ENCODE measurements at regions not wholly inside any gene's neighbourhood (a gene's known extent, or its start where the extent isn't known, plus 50 kb on each side); places are given as distances from the start of the nearest gene placed in this dataset.
A peak's percentile ranks its signal among the peaks of the same experiment; 100 is the strongest.

- no peaks in the 10 kb centered on the region for H3K27me3 ChIP-seq (replicated peaks; ENCODE audit: control insufficient read depth, insufficient read depth, low read length)
- DNase-seq (ENCODE audit: low read depth): peak; percentile 88
- H3K36me3 ChIP-seq (ENCODE audit: control insufficient read depth, insufficient read depth, low read length, severe bottlenecking): no peaks in the 10 kb centered on the region
- H3K9ac ChIP-seq (ENCODE audit: low read length): no peak overlapping the region
- no peaks in the 10 kb centered on the region for H3K4me1 ChIP-seq (ENCODE audit: control insufficient read depth, insufficient read depth, low read length)
- H3K4me3 ChIP-seq (ENCODE audit: low read length): no peak overlapping the region
- peaks cover 4% of the 10 kb centered on the region for H3K9me3 ChIP-seq (ENCODE audit: control insufficient read depth, low read length)
Measured at GRCh38 chr11:23990346-23991164, 506.3 kb upstream of the LUZP2 start.

- no peak overlapping the region for H3K9ac ChIP-seq (ENCODE audit: low read length)
- no peak overlapping the region for H3K4me3 ChIP-seq (ENCODE audit: low read length)
- no peaks in the 10 kb centered on the region for H3K27me3 ChIP-seq (replicated peaks; ENCODE audit: control insufficient read depth, insufficient read depth, low read length)
- no peaks in the 10 kb centered on the region for H3K4me1 ChIP-seq (ENCODE audit: control insufficient read depth, insufficient read depth, low read length)
- DNase-seq (ENCODE audit: low read depth): peak; percentile 74
- H3K36me3 ChIP-seq (ENCODE audit: control insufficient read depth, insufficient read depth, low read length, severe bottlenecking): no peaks in the 10 kb centered on the region
- peaks cover 8% of the 10 kb centered on the region for H3K9me3 ChIP-seq (ENCODE audit: control insufficient read depth, low read length)
Measured at GRCh38 chr11:23991165-23991539, 505.7 kb upstream of the LUZP2 start.

GRCh38 chr11:23995891-23996290 is 501.0 kb upstream of the LUZP2 start:
- Histone ChIP-seq H3K4me3 (ENCODE audit: low read length) (no peak overlapping the region), H3K9ac (ENCODE audit: low read length) (no peak overlapping the region), H3K4me1 (ENCODE audit: control insufficient read depth, insufficient read depth, low read length) (no peaks in the 10 kb centered on the region), H3K36me3 (ENCODE audit: control insufficient read depth, insufficient read depth, low read length, severe bottlenecking) (no peaks in the 10 kb centered on the region), H3K9me3 (ENCODE audit: control insufficient read depth, low read length) (peaks cover 30% of the 10 kb centered on the region), H3K27me3 (replicated peaks; ENCODE audit: control insufficient read depth, insufficient read depth, low read length) (no peaks in the 10 kb centered on the region)
- no peak for DNase-seq (ENCODE audit: low read depth)

- H3K4me3 ChIP-seq (ENCODE audit: low read length): no peak overlapping the region
- H3K4me1 ChIP-seq (ENCODE audit: control insufficient read depth, insufficient read depth, low read length): no peaks in the 10 kb centered on the region
- H3K9me3 ChIP-seq (ENCODE audit: control insufficient read depth, low read length): peaks cover 39% of the 10 kb centered on the region
- no peaks in the 10 kb centered on the region for H3K36me3 ChIP-seq (ENCODE audit: control insufficient read depth, insufficient read depth, low read length, severe bottlenecking)
- DNase-seq (ENCODE audit: low read depth): no peak
- no peaks in the 10 kb centered on the region for H3K27me3 ChIP-seq (replicated peaks; ENCODE audit: control insufficient read depth, insufficient read depth, low read length)
- H3K9ac ChIP-seq (ENCODE audit: low read length): no peak overlapping the region
Measured at GRCh38 chr11:23997356-23997755, 499.5 kb upstream of the LUZP2 start.

- no peak overlapping the region for H3K9ac ChIP-seq (ENCODE audit: low read length)
- H3K27me3 ChIP-seq (replicated peaks; ENCODE audit: control insufficient read depth, insufficient read depth, low read length): no peaks in the 10 kb centered on the region
- DNase-seq (ENCODE audit: low read depth): no peak
- H3K4me3 ChIP-seq (ENCODE audit: low read length): no peak overlapping the region
- H3K9me3 ChIP-seq (ENCODE audit: control insufficient read depth, low read length): peaks cover 15% of the 10 kb centered on the region
- no peaks in the 10 kb centered on the region for H3K36me3 ChIP-seq (ENCODE audit: control insufficient read depth, insufficient read depth, low read length, severe bottlenecking)
- peaks cover 4% of the 10 kb centered on the region for H3K4me1 ChIP-seq (ENCODE audit: control insufficient read depth, insufficient read depth, low read length)
Measured at GRCh38 chr11:24005202-24005876, 491.5 kb upstream of the LUZP2 start.

GRCh38 chr11:24043842-24044241 is 453.0 kb upstream of the LUZP2 start:
- Histone ChIP-seq H3K4me3 (ENCODE audit: low read length) (no peak overlapping the region), H3K4me1 (ENCODE audit: control insufficient read depth, insufficient read depth, low read length) (no peaks in the 10 kb centered on the region), H3K27me3 (replicated peaks; ENCODE audit: control insufficient read depth, insufficient read depth, low read length) (no peaks in the 10 kb centered on the region), H3K9me3 (ENCODE audit: control insufficient read depth, low read length) (peaks cover 7% of the 10 kb centered on the region), H3K36me3 (ENCODE audit: control insufficient read depth, insufficient read depth, low read length, severe bottlenecking) (no peaks in the 10 kb centered on the region), H3K9ac (ENCODE audit: low read length) (no peak overlapping the region)
- no peak for DNase-seq (ENCODE audit: low read depth)

- H3K36me3 ChIP-seq (ENCODE audit: control insufficient read depth, insufficient read depth, low read length, severe bottlenecking): no peaks in the 10 kb centered on the region
- no peak overlapping the region for H3K9ac ChIP-seq (ENCODE audit: low read length)
- H3K4me1 ChIP-seq (ENCODE audit: control insufficient read depth, insufficient read depth, low read length): no peaks in the 10 kb centered on the region
- H3K9me3 ChIP-seq (ENCODE audit: control insufficient read depth, low read length): peaks cover 7% of the 10 kb centered on the region
- no peak overlapping the region for H3K4me3 ChIP-seq (ENCODE audit: low read length)
- DNase-seq (ENCODE audit: low read depth): no peak
- H3K27me3 ChIP-seq (replicated peaks; ENCODE audit: control insufficient read depth, insufficient read depth, low read length): no peaks in the 10 kb centered on the region
Measured at GRCh38 chr11:24046731-24047130, 450.1 kb upstream of the LUZP2 start.

- no peak overlapping the region for H3K9ac ChIP-seq (ENCODE audit: low read length)
- H3K9me3 ChIP-seq (ENCODE audit: control insufficient read depth, low read length): no peaks in the 10 kb centered on the region
- no peaks in the 10 kb centered on the region for H3K27me3 ChIP-seq (replicated peaks; ENCODE audit: control insufficient read depth, insufficient read depth, low read length)
- DNase-seq (ENCODE audit: low read depth): no peak
- H3K4me1 ChIP-seq (ENCODE audit: control insufficient read depth, insufficient read depth, low read length): peaks cover 3% of the 10 kb centered on the region
- no peaks in the 10 kb centered on the region for H3K36me3 ChIP-seq (ENCODE audit: control insufficient read depth, insufficient read depth, low read length, severe bottlenecking)
- no peak overlapping the region for H3K4me3 ChIP-seq (ENCODE audit: low read length)
Measured at GRCh38 chr11:24056051-24056450, 440.8 kb upstream of the LUZP2 start.

GRCh38 chr11:24060125-24060524 is 436.7 kb upstream of the LUZP2 start:
- no peak for DNase-seq (ENCODE audit: low read depth)
- Histone ChIP-seq H3K4me3 (ENCODE audit: low read length) (no peak overlapping the region), H3K9me3 (ENCODE audit: control insufficient read depth, low read length) (no peaks in the 10 kb centered on the region), H3K36me3 (ENCODE audit: control insufficient read depth, insufficient read depth, low read length, severe bottlenecking) (no peaks in the 10 kb centered on the region), H3K27me3 (replicated peaks; ENCODE audit: control insufficient read depth, insufficient read depth, low read length) (no peaks in the 10 kb centered on the region), H3K4me1 (ENCODE audit: control insufficient read depth, insufficient read depth, low read length) (peaks cover 3% of the 10 kb centered on the region), H3K9ac (ENCODE audit: low read length) (no peak overlapping the region)

GRCh38 chr11:24064309-24064903 is 432.4 kb upstream of the LUZP2 start:
- H3K4me3 ChIP-seq (ENCODE audit: low read length): no peak overlapping the region
- peak; percentile 20 for DNase-seq (ENCODE audit: low read depth)

GRCh38 chr11:24068197-24068596 is 428.7 kb upstream of the LUZP2 start:
- H3K4me3 ChIP-seq (ENCODE audit: low read length): no peak overlapping the region
- no peak overlapping the region for H3K9ac ChIP-seq (ENCODE audit: low read length)
- no peaks in the 10 kb centered on the region for H3K27me3 ChIP-seq (replicated peaks; ENCODE audit: control insufficient read depth, insufficient read depth, low read length)
- no peaks in the 10 kb centered on the region for H3K9me3 ChIP-seq (ENCODE audit: control insufficient read depth, low read length)
- H3K4me1 ChIP-seq (ENCODE audit: control insufficient read depth, insufficient read depth, low read length): no peaks in the 10 kb centered on the region
- DNase-seq (ENCODE audit: low read depth): no peak
- no peaks in the 10 kb centered on the region for H3K36me3 ChIP-seq (ENCODE audit: control insufficient read depth, insufficient read depth, low read length, severe bottlenecking)

More at GRCh38 chr11:24064309-24064903, 432.4 kb upstream of the LUZP2 start:
- H3K9ac ChIP-seq (ENCODE audit: low read length): no peak overlapping the region
- H3K4me1 ChIP-seq (ENCODE audit: control insufficient read depth, insufficient read depth, low read length): no peaks in the 10 kb centered on the region
- no peaks in the 10 kb centered on the region for H3K36me3 ChIP-seq (ENCODE audit: control insufficient read depth, insufficient read depth, low read length, severe bottlenecking)
- no peaks in the 10 kb centered on the region for H3K27me3 ChIP-seq (replicated peaks; ENCODE audit: control insufficient read depth, insufficient read depth, low read length)
- H3K9me3 ChIP-seq (ENCODE audit: control insufficient read depth, low read length): no peaks in the 10 kb centered on the region
